ENCODE measurements at regions not wholly inside any gene's neighbourhood (a gene's known extent, or its start where the extent isn't known, plus 50 kb on each side); places are given as distances from the start of the nearest gene placed in this dataset.

- no peak for TF ChIP-seq EZH2 (IDR thresholded peaks at IDR 0.05; ENCODE audit: insufficient read depth, low read length)
- TF ChIP-seq, protein P1, sequence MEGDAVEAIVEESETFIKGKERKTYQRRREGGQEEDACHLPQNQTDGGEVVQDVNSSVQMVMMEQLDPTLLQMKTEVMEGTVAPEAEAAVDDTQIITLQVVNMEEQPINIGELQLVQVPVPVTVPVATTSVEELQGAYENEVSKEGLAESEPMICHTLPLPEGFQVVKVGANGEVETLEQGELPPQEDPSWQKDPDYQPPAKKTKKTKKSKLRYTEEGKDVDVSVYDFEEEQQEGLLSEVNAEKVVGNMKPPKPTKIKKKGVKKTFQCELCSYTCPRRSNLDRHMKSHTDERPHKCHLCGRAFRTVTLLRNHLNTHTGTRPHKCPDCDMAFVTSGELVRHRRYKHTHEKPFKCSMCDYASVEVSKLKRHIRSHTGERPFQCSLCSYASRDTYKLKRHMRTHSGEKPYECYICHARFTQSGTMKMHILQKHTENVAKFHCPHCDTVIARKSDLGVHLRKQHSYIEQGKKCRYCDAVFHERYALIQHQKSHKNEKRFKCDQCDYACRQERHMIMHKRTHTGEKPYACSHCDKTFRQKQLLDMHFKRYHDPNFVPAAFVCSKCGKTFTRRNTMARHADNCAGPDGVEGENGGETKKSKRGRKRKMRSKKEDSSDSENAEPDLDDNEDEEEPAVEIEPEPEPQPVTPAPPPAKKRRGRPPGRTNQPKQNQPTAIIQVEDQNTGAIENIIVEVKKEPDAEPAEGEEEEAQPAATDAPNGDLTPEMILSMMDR (IDR thresholded peaks at IDR 0.05; ENCODE audit: insufficient read depth, low read depth, low read length): no peak
Observed at GRCh38 chr6:163970846-163971564, 556.5 kb downstream of the QKI start.
